GM12878 (cell line): ENCODE measurements at regions not wholly inside any gene's neighbourhood (a gene's known extent, or its start where the extent isn't known, plus 50 kb on each side); places are given as distances from the start of the nearest gene placed in this dataset.
"Not testable (repeated sequence)": the region's sequence is repeated elsewhere in the genome, so short reads cannot be mapped to it uniquely, and the experiment has no call there.

Experiments used
- ATAC-seq: fragments of 200-7000 bp; cut with Tn5 transposase; 3 replicates; pipeline ENCODE4 v1.9.1; 2020; ENCODE audit warnings: mild to moderate bottlenecking, moderate library complexity
- BruUV-seq: library from RNA; stranded (reverse); fragments of 400-500 nt; replicated peaks from 2 replicates; lab custom pipeline; 2021; lab: Mats Ljungman, UMichigan
- CTCF ChIA-PET: fragments of 300-600 bp; sonication (Branson Sonifier 250); formaldehyde crosslinking; extraction: SDS; loops from one replicate; lab custom pipeline; 2021; ENCODE audit warnings: inconsistent platforms; lab: Yijun Ruan, JAX
- POLR2A ChIA-PET: fragments of 350-600 bp; formaldehyde crosslinking; extraction: SDS; loops from one replicate; lab custom pipeline; 2021; ENCODE audit warnings: inconsistent platforms; lab: Charles Lee
- RAD21 ChIA-PET: fragments of 300-600 bp; sonication (Branson Sonifier 250); formaldehyde crosslinking; loops from one replicate; lab custom pipeline; 2023; ENCODE audit warnings: antibody characterized with exemption; ENCODE audit not compliant: unreplicated experiment; lab: Charles Lee
- SMC1A ChIA-PET: fragments of 300-600 bp; sonication (Branson Sonifier 250); formaldehyde crosslinking; loops from one replicate; lab custom pipeline; 2023; ENCODE audit not compliant: unreplicated experiment, uncharacterized antibody; lab: Charles Lee
- DNase-seq: peaks from one replicate; pipeline ENCODE4 v3.0.0-alpha.2; 2011; ENCODE audit warnings: low read depth, low spot score
- FAIRE-seq: peaks from 3 replicates; lab custom pipeline; 2011; peaks lifted over from hg19 to GRCh38; lab: Jason Lieb, UNC
- H2AFZ ChIP-seq: 2 replicates; pipeline ENCODE4 v1.6.0; 2011; ENCODE audit warnings: low read depth, low read length, control low read depth; ENCODE audit not compliant: control insufficient read depth
- H3K27ac ChIP-seq: 2 replicates; pipeline ENCODE4 v1.5.1; 2011; ENCODE audit warnings: control low read depth; ENCODE audit not compliant: control insufficient read depth, insufficient read depth
- H3K27me3 ChIP-seq, 2 experiments: replicated peaks in 1 of 2; 2 replicates each; pipeline versions ENCODE4 v1.6.0 to v1.6.1; 2011; ENCODE audit warnings: low read length in 1 of 2; ENCODE audit not compliant: control insufficient read depth in 2 of 2, insufficient read depth in 2 of 2
- H3K36me3 ChIP-seq, 2 experiments: 2 replicates each; pipeline ENCODE4 v1.5.1; 2011; ENCODE audit warnings: low read length in 1 of 2; ENCODE audit not compliant: control insufficient read depth in 2 of 2, insufficient read depth in 2 of 2
- H3K4me1 ChIP-seq: 2 replicates; pipeline ENCODE4 v1.6.1; 2011; ENCODE audit warnings: mild to moderate bottlenecking, low read length, moderate library complexity, mixed read lengths; ENCODE audit not compliant: control insufficient read depth, insufficient read depth
- H3K4me2 ChIP-seq: 2 replicates; pipeline ENCODE4 v1.6.0; 2011; ENCODE audit warnings: control low read depth; ENCODE audit not compliant: control insufficient read depth, insufficient read depth
- H3K4me3 ChIP-seq: fragments of 200-600 bp; sonication (generic); 2 replicates; pipeline ENCODE4 v1.5.1; 2016
- H3K79me2 ChIP-seq: 2 replicates; pipeline ENCODE4 v1.6.0; 2011; ENCODE audit warnings: low read length; ENCODE audit not compliant: control insufficient read depth, insufficient read depth
- H3K9ac ChIP-seq: 2 replicates; pipeline ENCODE4 v1.8.0; 2011; ENCODE audit warnings: low read length, control low read depth, mixed read lengths; ENCODE audit not compliant: control insufficient read depth, insufficient read depth
- H3K9me3 ChIP-seq: replicated peaks from 3 replicates; pipeline ENCODE4 v1.5.1; 2011; ENCODE audit warnings: mild to moderate bottlenecking, low read length; ENCODE audit not compliant: control insufficient read depth, insufficient read depth
- H4K20me1 ChIP-seq: 2 replicates; pipeline ENCODE4 v1.6.0; 2011; ENCODE audit not compliant: control insufficient read depth, insufficient read depth
- BHLHE40 ChIP-seq, 2 experiments: fragments of 450-650 bp in 1 of 2; IDR thresholded peaks; 2 replicates each; pipeline ENCODE4 v1.6.1; 2011 to 2017; ENCODE audit warnings: low read depth in 2 of 2, borderline replicate concordance in 1 of 2, improper control_type of control experiment in 1 of 2, low read length in 1 of 2, mild to moderate bottlenecking in 1 of 2
- E2F4 ChIP-seq: IDR thresholded peaks from 2 replicates; pipeline ENCODE4 v1.6.1; 2012; ENCODE audit warnings: low read depth, low read length, improper control_type of control experiment
- RELB ChIP-seq: fragments of 450-650 bp; IDR thresholded peaks from 2 replicates; pipeline ENCODE4 v1.6.1; 2017; ENCODE audit warnings: low read depth, mild to moderate bottlenecking, moderate library complexity
- SRF ChIP-seq, 2 experiments: IDR thresholded peaks; 2 replicates each; pipeline ENCODE4 v1.6.1; 2011; ENCODE audit warnings: low read depth in 2 of 2, low read length in 2 of 2, mild to moderate bottlenecking in 1 of 2, moderate library complexity in 1 of 2
- STAT3 ChIP-seq: IDR thresholded peaks from 2 replicates; pipeline ENCODE4 v1.6.1; 2011; ENCODE audit warnings: low read depth, low read length, improper control_type of control experiment
- WGBS: methylation state at CpG from one replicate; pipeline ENCODE4 v1.1.6; 2016; ENCODE audit warnings: low lambda C conversion rate; ENCODE audit not compliant: insufficient replicate concordance, insufficient coverage; ENCODE audit errors: missing lambda C conversion rate; 5-methylcytosine and 5-hydroxymethylcytosine counted together
- in situ Hi-C: fragments of 300-500 bp; cut with MboI; formaldehyde crosslinking; loops from 9 replicates; pipeline ENCODE4 v1.14.3; 2018; ENCODE audit warnings: mixed read lengths
- intact Hi-C: fragments of 100-400 bp; cut with micrococcal nuclease; formaldehyde crosslinking; loops from one replicate; pipeline ENCODE4 v1.14.2; 2022; ENCODE audit not compliant: unreplicated experiment
- TF ChIP-seq, protein P1 (sequence below): fragments of 450-650 bp; formaldehyde crosslinking; IDR thresholded peaks from 2 replicates; pipeline ENCODE4 v1.4.0; 2020; ENCODE audit warnings: mild to moderate bottlenecking, moderate library complexity
- TF ChIP-seq, protein P2 (sequence below): IDR thresholded peaks from 2 replicates; pipeline ENCODE4 v1.6.1; 2012; ENCODE audit warnings: improper control_type of control experiment, low read depth, low read length; ENCODE audit not compliant: insufficient replicate concordance

DNA sequence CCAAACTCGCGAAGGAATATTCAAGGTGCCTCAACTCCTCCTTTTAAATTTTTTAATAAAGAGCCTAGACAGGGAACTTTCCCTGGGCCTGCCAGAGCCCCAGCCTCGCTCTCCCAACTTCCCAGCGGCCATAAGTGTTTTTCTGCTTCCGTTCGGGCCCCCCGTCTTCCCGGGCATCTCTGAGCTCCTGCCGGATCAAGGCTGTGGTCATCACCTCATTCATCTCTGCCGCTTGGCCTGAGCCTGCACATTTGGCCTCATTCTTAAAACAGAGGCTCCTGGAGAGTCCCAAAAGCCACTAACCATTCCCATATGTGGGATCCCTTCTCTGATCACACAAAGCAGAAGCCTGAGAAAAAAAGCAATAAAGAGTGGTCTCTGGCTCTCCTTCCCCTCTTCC is 969.1 kb upstream of the DEFB115 start (continued):
- TF ChIP-seq, protein P1, sequence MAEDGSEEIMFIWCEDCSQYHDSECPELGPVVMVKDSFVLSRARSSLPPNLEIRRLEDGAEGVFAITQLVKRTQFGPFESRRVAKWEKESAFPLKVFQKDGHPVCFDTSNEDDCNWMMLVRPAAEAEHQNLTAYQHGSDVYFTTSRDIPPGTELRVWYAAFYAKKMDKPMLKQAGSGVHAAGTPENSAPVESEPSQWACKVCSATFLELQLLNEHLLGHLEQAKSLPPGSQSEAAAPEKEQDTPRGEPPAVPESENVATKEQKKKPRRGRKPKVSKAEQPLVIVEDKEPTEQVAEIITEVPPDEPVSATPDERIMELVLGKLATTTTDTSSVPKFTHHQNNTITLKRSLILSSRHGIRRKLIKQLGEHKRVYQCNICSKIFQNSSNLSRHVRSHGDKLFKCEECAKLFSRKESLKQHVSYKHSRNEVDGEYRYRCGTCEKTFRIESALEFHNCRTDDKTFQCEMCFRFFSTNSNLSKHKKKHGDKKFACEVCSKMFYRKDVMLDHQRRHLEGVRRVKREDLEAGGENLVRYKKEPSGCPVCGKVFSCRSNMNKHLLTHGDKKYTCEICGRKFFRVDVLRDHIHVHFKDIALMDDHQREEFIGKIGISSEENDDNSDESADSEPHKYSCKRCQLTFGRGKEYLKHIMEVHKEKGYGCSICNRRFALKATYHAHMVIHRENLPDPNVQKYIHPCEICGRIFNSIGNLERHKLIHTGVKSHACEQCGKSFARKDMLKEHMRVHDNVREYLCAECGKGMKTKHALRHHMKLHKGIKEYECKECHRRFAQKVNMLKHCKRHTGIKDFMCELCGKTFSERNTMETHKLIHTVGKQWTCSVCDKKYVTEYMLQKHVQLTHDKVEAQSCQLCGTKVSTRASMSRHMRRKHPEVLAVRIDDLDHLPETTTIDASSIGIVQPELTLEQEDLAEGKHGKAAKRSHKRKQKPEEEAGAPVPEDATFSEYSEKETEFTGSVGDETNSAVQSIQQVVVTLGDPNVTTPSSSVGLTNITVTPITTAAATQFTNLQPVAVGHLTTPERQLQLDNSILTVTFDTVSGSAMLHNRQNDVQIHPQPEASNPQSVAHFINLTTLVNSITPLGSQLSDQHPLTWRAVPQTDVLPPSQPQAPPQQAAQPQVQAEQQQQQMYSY (CRISPR knock-in tag): no peak
- TF ChIP-seq, protein P2, sequence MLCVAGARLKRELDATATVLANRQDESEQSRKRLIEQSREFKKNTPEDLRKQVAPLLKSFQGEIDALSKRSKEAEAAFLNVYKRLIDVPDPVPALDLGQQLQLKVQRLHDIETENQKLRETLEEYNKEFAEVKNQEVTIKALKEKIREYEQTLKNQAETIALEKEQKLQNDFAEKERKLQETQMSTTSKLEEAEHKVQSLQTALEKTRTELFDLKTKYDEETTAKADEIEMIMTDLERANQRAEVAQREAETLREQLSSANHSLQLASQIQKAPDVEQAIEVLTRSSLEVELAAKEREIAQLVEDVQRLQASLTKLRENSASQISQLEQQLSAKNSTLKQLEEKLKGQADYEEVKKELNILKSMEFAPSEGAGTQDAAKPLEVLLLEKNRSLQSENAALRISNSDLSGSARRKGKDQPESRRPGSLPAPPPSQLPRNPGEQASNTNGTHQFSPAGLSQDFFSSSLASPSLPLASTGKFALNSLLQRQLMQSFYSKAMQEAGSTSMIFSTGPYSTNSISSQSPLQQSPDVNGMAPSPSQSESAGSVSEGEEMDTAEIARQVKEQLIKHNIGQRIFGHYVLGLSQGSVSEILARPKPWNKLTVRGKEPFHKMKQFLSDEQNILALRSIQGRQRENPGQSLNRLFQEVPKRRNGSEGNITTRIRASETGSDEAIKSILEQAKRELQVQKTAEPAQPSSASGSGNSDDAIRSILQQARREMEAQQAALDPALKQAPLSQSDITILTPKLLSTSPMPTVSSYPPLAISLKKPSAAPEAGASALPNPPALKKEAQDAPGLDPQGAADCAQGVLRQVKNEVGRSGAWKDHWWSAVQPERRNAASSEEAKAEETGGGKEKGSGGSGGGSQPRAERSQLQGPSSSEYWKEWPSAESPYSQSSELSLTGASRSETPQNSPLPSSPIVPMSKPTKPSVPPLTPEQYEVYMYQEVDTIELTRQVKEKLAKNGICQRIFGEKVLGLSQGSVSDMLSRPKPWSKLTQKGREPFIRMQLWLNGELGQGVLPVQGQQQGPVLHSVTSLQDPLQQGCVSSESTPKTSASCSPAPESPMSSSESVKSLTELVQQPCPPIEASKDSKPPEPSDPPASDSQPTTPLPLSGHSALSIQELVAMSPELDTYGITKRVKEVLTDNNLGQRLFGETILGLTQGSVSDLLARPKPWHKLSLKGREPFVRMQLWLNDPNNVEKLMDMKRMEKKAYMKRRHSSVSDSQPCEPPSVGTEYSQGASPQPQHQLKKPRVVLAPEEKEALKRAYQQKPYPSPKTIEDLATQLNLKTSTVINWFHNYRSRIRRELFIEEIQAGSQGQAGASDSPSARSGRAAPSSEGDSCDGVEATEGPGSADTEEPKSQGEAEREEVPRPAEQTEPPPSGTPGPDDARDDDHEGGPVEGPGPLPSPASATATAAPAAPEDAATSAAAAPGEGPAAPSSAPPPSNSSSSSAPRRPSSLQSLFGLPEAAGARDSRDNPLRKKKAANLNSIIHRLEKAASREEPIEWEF: no peak
- TF ChIP-seq RELB: no peak
- TF ChIP-seq E2F4: no peak
- TF ChIP-seq STAT3: no peak
- no peak for TF ChIP-seq SRF (IDR thresholded peaks at IDR 0.05; ENCODE audit: low read depth in 2 of 2, low read length in 2 of 2)
- TF ChIP-seq BHLHE40 (IDR thresholded peaks at IDR 0.05; ENCODE audit: borderline replicate concordance in 1 of 2, low read depth in 2 of 2, low read length in 1 of 2): no peak

DNA sequence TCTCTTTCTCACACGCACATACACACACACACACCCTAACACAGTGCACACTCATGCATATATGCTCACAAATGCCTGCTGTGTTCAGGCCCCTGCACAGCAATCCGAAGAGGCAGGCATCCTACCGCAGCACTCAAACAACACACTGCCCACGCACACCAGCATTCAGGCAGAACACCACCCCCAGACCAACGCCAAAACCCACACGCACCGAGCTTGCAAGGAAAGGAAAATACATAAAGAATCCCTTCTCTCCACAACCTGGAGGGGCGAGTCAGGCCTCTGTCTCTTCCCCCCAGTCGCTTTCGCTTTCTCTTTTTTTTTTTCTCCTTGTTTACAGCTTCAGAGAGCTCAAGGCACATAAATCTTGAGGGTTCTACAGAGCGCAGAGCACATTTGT is 968.4 kb upstream of the DEFB115 start:
- H3K4me1 ChIP-seq, H4K20me1 ChIP-seq, H3K27me3 ChIP-seq, H3K36me3 ChIP-seq, intact Hi-C loops, H3K4me2 ChIP-seq, SMC1A ChIA-PET, in situ Hi-C loops, H3K79me2 ChIP-seq, H3K9me3 ChIP-seq, FAIRE-seq, RAD21 ChIA-PET, BruUV-seq, H2AFZ ChIP-seq, DNase-seq, H3K4me3 ChIP-seq, POLR2A ChIA-PET, CTCF ChIA-PET, H3K9ac ChIP-seq, ATAC-seq, H3K27ac ChIP-seq: not testable (repeated sequence)
- 51% methylated on average over 10 of the region's 11 CpGs for WGBS
